A549 (cell line): ENCODE measurements at regions not wholly inside any gene's neighbourhood (a gene's known extent, or its start where the extent isn't known, plus 50 kb on each side); places are given as distances from the start of the nearest gene placed in this dataset.

ENCODE experiments used
- ATAC-seq, 2 experiments: fragments of 200-7000 bp in 1 of 2; fragments of >200 bp in 1 of 2; cut with Nextera tagmentation in 1 of 2; cut with Tn5 transposase in 1 of 2; 3 replicates each; pipeline versions ENCODE4 v1.8.0 to v1.9.1; 2018 to 2020; ENCODE audit warnings: mild to moderate bottlenecking in 1 of 2, moderate library complexity in 1 of 2
- CTCF ChIA-PET: fragments of 300-600 bp; sonication (Branson Sonifier 250); formaldehyde crosslinking; extraction: SDS; loops from one replicate; lab custom pipeline; 2021; ENCODE audit warnings: antibody characterized with exemption, inconsistent platforms; lab: Yijun Ruan, JAX
- POLR2A ChIA-PET: fragments of 350-600 bp; formaldehyde crosslinking; extraction: SDS; loops from one replicate; lab custom pipeline; 2021; ENCODE audit warnings: antibody characterized with exemption, inconsistent platforms; lab: Yijun Ruan, JAX
- DNase-seq, 2 experiments: peaks; one replicate each; pipeline versions ENCODE4 v3.0.0 to v3.0.0-alpha.2; 2011 to 2016; ENCODE audit warnings: low read depth in 1 of 2, low spot score in 1 of 2
- FAIRE-seq: peaks from 2 replicates; lab custom pipeline; 2011; peaks lifted over from hg19 to GRCh38; lab: Jason Lieb, UNC
- H3K27ac ChIP-seq, 2 experiments: fragments of >200 bp; sonication (Bioruptor Twin); formaldehyde crosslinking; 3 replicates each; pipeline ENCODE4 v1.5.1; 2016 to 2017
- H3K4me1 ChIP-seq: fragments of >200 bp; sonication (Bioruptor Twin); formaldehyde crosslinking; 3 replicates; pipeline ENCODE4 v1.6.1; 2016
- H3K4me2 ChIP-seq: fragments of >200 bp; sonication (Bioruptor Twin); formaldehyde crosslinking; 3 replicates; pipeline ENCODE4 v1.6.1; 2016
- H3K4me3 ChIP-seq: fragments of >200 bp; sonication (Bioruptor Twin); formaldehyde crosslinking; 3 replicates; pipeline ENCODE4 v1.5.1; 2016
- H3K9me3 ChIP-seq: fragments of >200 bp; sonication (Bioruptor Twin); formaldehyde crosslinking; 3 replicates; pipeline ENCODE4 v1.6.1; 2016
- CBX2 ChIP-seq: fragments of 200-600 bp; sonication (generic); IDR thresholded peaks from 2 replicates; pipeline ENCODE4 v1.6.1; 2016; ENCODE audit warnings: low read depth, mild to moderate bottlenecking, borderline replicate concordance
- EHMT2 ChIP-seq: fragments of 200-600 bp; sonication (generic); IDR thresholded peaks from 2 replicates; pipeline ENCODE4 v1.6.1; 2016; ENCODE audit warnings: antibody characterized with exemption, low read depth, mild to moderate bottlenecking, moderate library complexity
- EP300 ChIP-seq, 2 experiments: fragments of >200 bp; sonication (Bioruptor Twin); formaldehyde crosslinking; IDR thresholded peaks; 2 replicates in 1 of 2; 3 replicates in 1 of 2; pipeline ENCODE4 v1.6.1; 2016 to 2017
- GATA3 ChIP-seq: IDR thresholded peaks from 2 replicates; pipeline ENCODE4 v1.6.1; 2012; ENCODE audit warnings: borderline replicate concordance
- HEYL ChIP-seq: fragments of 250-450 bp; sonication (Bioruptor Pico); IDR thresholded peaks from 2 replicates; pipeline ENCODE4 v1.8.0; 2021; ENCODE audit warnings: mild to moderate bottlenecking, moderate library complexity
- HOXA7 ChIP-seq: fragments of 250-450 bp; sonication (Bioruptor Pico); IDR thresholded peaks from 2 replicates; pipeline ENCODE4 v1.5.0; 2020; ENCODE audit warnings: mild to moderate bottlenecking, moderate library complexity
- JUN ChIP-seq, 2 experiments: fragments of >200 bp; sonication (Bioruptor Twin); formaldehyde crosslinking; IDR thresholded peaks; 2 replicates in 1 of 2; 3 replicates in 1 of 2; pipeline ENCODE4 v1.6.1; 2016 to 2017
- KDM1A ChIP-seq: fragments of 200-600 bp; sonication (generic); IDR thresholded peaks from 2 replicates; pipeline ENCODE4 v1.6.1; 2016; ENCODE audit warnings: low read depth, mild to moderate bottlenecking
- KDM5A ChIP-seq: fragments of 200-600 bp; sonication (generic); IDR thresholded peaks from 2 replicates; pipeline ENCODE4 v1.6.1; 2016; ENCODE audit warnings: antibody characterized with exemption, mild to moderate bottlenecking
- NFE2L2 ChIP-seq: fragments of 150-350 bp; conservative IDR thresholded peaks from 2 replicates; pipeline ENCODE4 v1.6.1; 2014; ENCODE audit warnings: low read length
- NR3C1 ChIP-seq: fragments of >200 bp; sonication (Bioruptor Twin); formaldehyde crosslinking; IDR thresholded peaks from 3 replicates; pipeline ENCODE4 v1.6.1; 2017
- PHF8 ChIP-seq: fragments of 200-600 bp; sonication (generic); IDR thresholded peaks from 2 replicates; pipeline ENCODE4 v1.6.1; 2016; ENCODE audit warnings: low read depth, mild to moderate bottlenecking, antibody characterized with exemption, moderate library complexity, borderline replicate concordance
- POLR2AphosphoS2 ChIP-seq: conservative IDR thresholded peaks from 2 replicates; pipeline ENCODE4 v1.6.1; 2012; ENCODE audit warnings: low read length, improper control_type of control experiment, inconsistent platforms
- RAD21 ChIP-seq, 2 experiments: fragments of >200 bp in 1 of 2; sonication (Bioruptor Twin) in 1 of 2; formaldehyde crosslinking in 1 of 2; IDR thresholded peaks in 1 of 2; conservative IDR thresholded peaks in 1 of 2; 2 replicates in 1 of 2; 3 replicates in 1 of 2; pipeline ENCODE4 v1.6.1; 2012 to 2018; ENCODE audit warnings: inconsistent platforms in 1 of 2
- RARB ChIP-seq: fragments of 250-450 bp; sonication (Bioruptor Pico); IDR thresholded peaks from 2 replicates; pipeline ENCODE4 v1.8.0; 2021; ENCODE audit warnings: mild to moderate bottlenecking, moderate library complexity
- RNF2 ChIP-seq: fragments of 200-600 bp; sonication (generic); IDR thresholded peaks from 2 replicates; pipeline ENCODE4 v1.6.1; 2016; ENCODE audit warnings: low read depth, mild to moderate bottlenecking, antibody characterized with exemption, moderate library complexity, borderline replicate concordance
- TFCP2L1 ChIP-seq: fragments of 250-450 bp; sonication (Bioruptor Pico); IDR thresholded peaks from 2 replicates; pipeline ENCODE4 v1.5.0; 2021; ENCODE audit warnings: mild to moderate bottlenecking
- WGBS: methylation state at CpG from one replicate; pipeline ENCODE4 v1.1.6; 2017; ENCODE audit errors: missing lambda C conversion rate; 5-methylcytosine and 5-hydroxymethylcytosine counted together
- TF ChIP-seq, protein P1 (sequence below): fragments of >200 bp; sonication (Bioruptor Twin); formaldehyde crosslinking; IDR thresholded peaks from 3 replicates; pipeline ENCODE4 v1.6.1; 2016
- TF ChIP-seq, protein P2 (sequence below): fragments of 250-450 bp; sonication (Bioruptor Pico); IDR thresholded peaks from 2 replicates; pipeline ENCODE4 v1.5.0; 2020; ENCODE audit warnings: low read depth, mild to moderate bottlenecking, moderate library complexity
- TF ChIP-seq, protein P3 (sequence below): fragments of 250-450 bp; sonication (Bioruptor Pico); IDR thresholded peaks from 2 replicates; pipeline ENCODE4 v1.5.0; 2021; ENCODE audit warnings: mild to moderate bottlenecking, moderate library complexity, borderline replicate concordance
- TF ChIP-seq, protein P4 (sequence below): fragments of >200 bp; sonication (Bioruptor Twin); formaldehyde crosslinking; IDR thresholded peaks from 2 replicates; pipeline ENCODE4 v1.6.1; 2016
- TF ChIP-seq, protein P5 (sequence below): fragments of 200-600 bp; sonication (generic); IDR thresholded peaks from 2 replicates; pipeline ENCODE4 v1.6.1; 2016; ENCODE audit warnings: antibody characterized with exemption, mild to moderate bottlenecking, moderate library complexity

DNA sequence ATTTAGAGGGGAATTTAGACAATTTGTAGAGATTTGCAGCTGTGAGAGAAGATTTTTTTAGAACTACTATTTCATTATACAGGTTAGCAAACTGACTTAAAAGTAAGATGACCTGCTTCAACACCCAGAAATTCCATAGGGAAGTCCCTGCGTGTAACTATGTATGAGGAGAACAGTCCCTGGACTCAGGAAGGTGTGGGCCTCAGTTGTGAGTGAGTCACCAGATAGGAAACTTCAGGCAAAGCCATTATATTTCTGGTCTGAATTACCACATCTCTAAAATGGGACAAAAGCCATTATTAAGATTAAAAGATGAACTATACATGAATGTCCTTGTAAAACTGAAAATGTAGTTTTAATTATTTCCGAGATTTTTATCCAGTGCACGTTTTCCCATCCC is 488.3 kb upstream of the GOLIM4 start:
- CTCF ChIA-PET, result no interaction called here
- ATAC-seq, result no peak
- H3K4me2 ChIP-seq, result no peak overlapping the region
- no peaks in the 10 kb centered on the region for H3K9me3 ChIP-seq
- TF ChIP-seq, protein P1, sequence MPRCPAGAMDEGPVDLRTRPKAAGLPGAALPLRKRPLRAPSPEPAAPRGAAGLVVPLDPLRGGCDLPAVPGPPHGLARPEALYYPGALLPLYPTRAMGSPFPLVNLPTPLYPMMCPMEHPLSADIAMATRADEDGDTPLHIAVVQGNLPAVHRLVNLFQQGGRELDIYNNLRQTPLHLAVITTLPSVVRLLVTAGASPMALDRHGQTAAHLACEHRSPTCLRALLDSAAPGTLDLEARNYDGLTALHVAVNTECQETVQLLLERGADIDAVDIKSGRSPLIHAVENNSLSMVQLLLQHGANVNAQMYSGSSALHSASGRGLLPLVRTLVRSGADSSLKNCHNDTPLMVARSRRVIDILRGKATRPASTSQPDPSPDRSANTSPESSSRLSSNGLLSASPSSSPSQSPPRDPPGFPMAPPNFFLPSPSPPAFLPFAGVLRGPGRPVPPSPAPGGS, result no peak
- TF ChIP-seq RNF2 (no peak), PHF8 (no peak), POLR2AphosphoS2 (no peak), EHMT2 (no peak), HEYL (CRISPR knock-in tag) (no peak), KDM5A (no peak)
- TF ChIP-seq, protein P2, sequence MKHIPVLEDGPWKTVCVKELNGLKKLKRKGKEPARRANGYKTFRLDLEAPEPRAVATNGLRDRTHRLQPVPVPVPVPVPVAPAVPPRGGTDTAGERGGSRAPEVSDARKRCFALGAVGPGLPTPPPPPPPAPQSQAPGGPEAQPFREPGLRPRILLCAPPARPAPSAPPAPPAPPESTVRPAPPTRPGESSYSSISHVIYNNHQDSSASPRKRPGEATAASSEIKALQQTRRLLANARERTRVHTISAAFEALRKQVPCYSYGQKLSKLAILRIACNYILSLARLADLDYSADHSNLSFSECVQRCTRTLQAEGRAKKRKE (CRISPR knock-in tag), result no peak
- TF ChIP-seq, protein P3, sequence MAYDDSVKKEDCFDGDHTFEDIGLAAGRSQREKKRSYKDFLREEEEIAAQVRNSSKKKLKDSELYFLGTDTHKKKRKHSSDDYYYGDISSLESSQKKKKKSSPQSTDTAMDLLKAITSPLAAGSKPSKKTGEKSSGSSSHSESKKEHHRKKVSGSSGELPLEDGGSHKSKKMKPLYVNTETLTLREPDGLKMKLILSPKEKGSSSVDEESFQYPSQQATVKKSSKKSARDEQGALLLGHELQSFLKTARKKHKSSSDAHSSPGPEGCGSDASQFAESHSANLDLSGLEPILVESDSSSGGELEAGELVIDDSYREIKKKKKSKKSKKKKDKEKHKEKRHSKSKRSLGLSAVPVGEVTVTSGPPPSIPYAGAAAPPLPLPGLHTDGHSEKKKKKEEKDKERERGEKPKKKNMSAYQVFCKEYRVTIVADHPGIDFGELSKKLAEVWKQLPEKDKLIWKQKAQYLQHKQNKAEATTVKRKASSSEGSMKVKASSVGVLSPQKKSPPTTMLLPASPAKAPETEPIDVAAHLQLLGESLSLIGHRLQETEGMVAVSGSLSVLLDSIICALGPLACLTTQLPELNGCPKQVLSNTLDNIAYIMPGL (CRISPR knock-in tag), result no peak
- TF ChIP-seq, all 56 proteins: peak for 0
- Histone ChIP-seq H3K27ac (no peak overlapping the region), H3K4me1 (no peaks in the 10 kb centered on the region), H3K4me3 (no peak overlapping the region)
- FAIRE-seq (no peak), DNase-seq (no peak)
- POLR2A ChIA-PET, result no interaction called here
- 14% methylated on average over 3 of the region's 3 CpGs for WGBS

DNA sequence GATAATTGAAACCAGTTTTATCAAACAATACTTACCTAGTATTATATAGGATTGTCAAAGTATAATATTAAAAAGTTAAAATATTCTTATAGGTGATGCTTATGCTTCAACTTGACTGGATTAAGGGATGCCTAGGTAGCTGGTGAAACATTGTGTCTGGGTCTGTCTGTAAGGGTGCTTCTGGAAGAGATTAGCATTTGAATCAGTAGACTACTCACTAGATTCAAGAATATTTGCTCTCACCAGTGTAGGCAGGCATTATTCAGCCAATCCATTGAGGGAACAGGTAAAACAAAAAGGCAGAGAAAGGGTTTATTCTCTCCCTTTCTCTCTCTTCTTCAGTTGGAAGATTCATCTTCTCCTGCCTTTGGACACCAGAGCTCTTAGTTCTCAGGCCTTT is 486.8 kb upstream of the GOLIM4 start:
- TF ChIP-seq, protein P2 (CRISPR knock-in tag), result no peak
- TF ChIP-seq, protein P4, sequence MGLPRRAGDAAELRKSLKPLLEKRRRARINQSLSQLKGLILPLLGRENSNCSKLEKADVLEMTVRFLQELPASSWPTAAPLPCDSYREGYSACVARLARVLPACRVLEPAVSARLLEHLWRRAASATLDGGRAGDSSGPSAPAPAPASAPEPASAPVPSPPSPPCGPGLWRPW, result no peak
- no peak for TF ChIP-seq RAD21 (conservative IDR thresholded peaks at IDR 0.05 in 1 of 2, IDR thresholded peaks at IDR 0.05 in 1 of 2)
- TF ChIP-seq, all 56 proteins: peak for 0
- no peaks in the 10 kb centered on the region for H3K4me1 ChIP-seq
- H3K4me2 ChIP-seq, result no peak overlapping the region
- FAIRE-seq (no peak), ATAC-seq (no peak), DNase-seq (no peak)
- CTCF ChIA-PET, result no interaction called here
- H3K4me3 ChIP-seq, result no peak overlapping the region
- POLR2A ChIA-PET, result no interaction called here
- no peak overlapping the region for H3K27ac ChIP-seq
- H3K9me3 ChIP-seq, result no peaks in the 10 kb centered on the region

DNA sequence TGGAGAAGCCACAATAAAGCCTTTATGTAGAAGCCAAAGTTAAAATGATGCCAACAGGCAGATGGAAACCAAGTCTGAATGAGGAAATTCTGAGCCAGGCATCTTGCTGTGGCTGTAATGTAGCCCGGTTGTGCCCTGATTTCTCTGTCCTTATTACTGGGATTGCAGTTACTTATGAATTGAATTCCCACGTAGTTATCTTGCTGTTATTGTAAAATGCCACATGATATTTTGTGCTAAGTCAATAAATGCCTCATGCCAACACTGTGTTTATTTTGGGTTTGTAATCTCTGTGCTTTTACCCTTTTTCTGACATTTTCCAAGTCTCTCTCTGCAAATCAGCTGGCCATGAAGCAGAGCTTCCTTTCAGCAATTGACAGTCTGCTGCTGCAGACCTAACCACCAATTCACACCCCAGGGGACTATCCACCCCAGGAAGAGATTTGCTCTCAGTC is 486.1 kb upstream of the GOLIM4 start:
- WGBS, result 2% methylated on average over 2 of the region's 2 CpGs
- H3K4me3 ChIP-seq, result no peak overlapping the region
- DNase-seq, result no peak
- TF ChIP-seq JUN (IDR thresholded peaks at IDR 0.05) (no peak), RARB (CRISPR knock-in tag) (no peak), HOXA7 (CRISPR knock-in tag) (no peak), GATA3 (no peak), TFCP2L1 (CRISPR knock-in tag) (no peak), CBX2 (no peak), KDM1A (no peak), NFE2L2 (no peak), NR3C1 (no peak), EP300 (IDR thresholded peaks at IDR 0.05) (no peak)
- TF ChIP-seq, protein P5, sequence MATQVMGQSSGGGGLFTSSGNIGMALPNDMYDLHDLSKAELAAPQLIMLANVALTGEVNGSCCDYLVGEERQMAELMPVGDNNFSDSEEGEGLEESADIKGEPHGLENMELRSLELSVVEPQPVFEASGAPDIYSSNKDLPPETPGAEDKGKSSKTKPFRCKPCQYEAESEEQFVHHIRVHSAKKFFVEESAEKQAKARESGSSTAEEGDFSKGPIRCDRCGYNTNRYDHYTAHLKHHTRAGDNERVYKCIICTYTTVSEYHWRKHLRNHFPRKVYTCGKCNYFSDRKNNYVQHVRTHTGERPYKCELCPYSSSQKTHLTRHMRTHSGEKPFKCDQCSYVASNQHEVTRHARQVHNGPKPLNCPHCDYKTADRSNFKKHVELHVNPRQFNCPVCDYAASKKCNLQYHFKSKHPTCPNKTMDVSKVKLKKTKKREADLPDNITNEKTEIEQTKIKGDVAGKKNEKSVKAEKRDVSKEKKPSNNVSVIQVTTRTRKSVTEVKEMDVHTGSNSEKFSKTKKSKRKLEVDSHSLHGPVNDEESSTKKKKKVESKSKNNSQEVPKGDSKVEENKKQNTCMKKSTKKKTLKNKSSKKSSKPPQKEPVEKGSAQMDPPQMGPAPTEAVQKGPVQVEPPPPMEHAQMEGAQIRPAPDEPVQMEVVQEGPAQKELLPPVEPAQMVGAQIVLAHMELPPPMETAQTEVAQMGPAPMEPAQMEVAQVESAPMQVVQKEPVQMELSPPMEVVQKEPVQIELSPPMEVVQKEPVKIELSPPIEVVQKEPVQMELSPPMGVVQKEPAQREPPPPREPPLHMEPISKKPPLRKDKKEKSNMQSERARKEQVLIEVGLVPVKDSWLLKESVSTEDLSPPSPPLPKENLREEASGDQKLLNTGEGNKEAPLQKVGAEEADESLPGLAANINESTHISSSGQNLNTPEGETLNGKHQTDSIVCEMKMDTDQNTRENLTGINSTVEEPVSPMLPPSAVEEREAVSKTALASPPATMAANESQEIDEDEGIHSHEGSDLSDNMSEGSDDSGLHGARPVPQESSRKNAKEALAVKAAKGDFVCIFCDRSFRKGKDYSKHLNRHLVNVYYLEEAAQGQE, result no peak
- POLR2A ChIA-PET, result no interaction called here
- H3K9me3 ChIP-seq, result no peaks in the 10 kb centered on the region
- CTCF ChIA-PET, result no interaction called here
- H3K4me1 ChIP-seq, result no peaks in the 10 kb centered on the region
- no peak overlapping the region for H3K4me2 ChIP-seq
- H3K27ac ChIP-seq, result no peak overlapping the region
- FAIRE-seq, result no peak
- no peak for ATAC-seq
